HG03108 (cell line): ENCODE measurements at regions not wholly inside any gene's neighbourhood (a gene's known extent, or its start where the extent isn't known, plus 50 kb on each side); places are given as distances from the start of the nearest gene placed in this dataset.

Experiments
- ATAC-seq: cut with Tn5 transposase; IDR thresholded peaks from one replicate; pipeline ENCODE4 v1.9.1; 2021; ENCODE audit warnings: moderate library complexity; ENCODE audit not compliant: unreplicated experiment

DNA sequence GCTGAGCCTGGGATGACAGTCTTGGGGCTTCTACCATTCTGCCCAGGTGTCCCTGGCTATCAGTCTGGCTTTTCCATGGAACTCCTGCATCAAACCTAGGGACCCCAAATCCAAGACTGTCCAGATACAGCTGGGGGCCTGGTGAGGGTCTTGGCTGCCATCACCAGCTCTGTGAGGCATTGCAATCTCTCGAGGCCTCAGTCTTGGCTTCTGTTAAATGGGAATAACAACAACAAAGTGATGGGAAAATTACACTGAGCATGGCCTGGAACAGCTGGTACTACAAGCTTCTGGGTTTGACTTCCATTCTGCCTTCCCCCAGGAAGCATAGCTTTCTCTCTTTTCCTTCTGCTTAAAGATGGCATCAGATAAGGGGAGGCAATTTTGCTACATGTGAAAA is 50.0 kb upstream of the LCTL start:
- no peak for ATAC-seq

GRCh38 chr15:66617137-66618090 is 51.6 kb upstream of the LCTL start:
- ATAC-seq: no peak

GRCh38 chr15:66619152-66619903 is 53.5 kb upstream of the LCTL start:
- no peak for ATAC-seq

DNA sequence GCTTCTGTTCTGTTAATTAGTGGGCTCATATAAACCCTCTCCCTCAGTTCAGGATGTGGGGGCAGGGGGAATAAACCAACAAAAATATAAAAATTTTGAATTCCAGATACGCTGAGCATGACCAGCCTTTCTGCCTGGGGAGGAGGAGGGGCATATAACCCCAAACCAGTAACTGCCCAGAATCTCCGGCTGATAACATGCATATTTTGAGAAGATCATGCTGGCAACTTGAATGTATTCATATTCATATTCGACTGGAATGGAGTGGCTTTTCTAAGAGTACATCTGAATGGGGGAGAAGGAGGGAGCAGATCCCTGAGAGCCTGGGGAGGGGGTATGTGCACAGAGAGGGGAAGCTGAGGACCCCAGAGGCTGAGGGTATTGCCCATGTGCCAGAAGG is 54.5 kb upstream of the LCTL start:
- ATAC-seq: no peak

- no peak for ATAC-seq
Observed at GRCh38 chr15:66620744-66621344, 55.0 kb upstream of the LCTL start.

DNA sequence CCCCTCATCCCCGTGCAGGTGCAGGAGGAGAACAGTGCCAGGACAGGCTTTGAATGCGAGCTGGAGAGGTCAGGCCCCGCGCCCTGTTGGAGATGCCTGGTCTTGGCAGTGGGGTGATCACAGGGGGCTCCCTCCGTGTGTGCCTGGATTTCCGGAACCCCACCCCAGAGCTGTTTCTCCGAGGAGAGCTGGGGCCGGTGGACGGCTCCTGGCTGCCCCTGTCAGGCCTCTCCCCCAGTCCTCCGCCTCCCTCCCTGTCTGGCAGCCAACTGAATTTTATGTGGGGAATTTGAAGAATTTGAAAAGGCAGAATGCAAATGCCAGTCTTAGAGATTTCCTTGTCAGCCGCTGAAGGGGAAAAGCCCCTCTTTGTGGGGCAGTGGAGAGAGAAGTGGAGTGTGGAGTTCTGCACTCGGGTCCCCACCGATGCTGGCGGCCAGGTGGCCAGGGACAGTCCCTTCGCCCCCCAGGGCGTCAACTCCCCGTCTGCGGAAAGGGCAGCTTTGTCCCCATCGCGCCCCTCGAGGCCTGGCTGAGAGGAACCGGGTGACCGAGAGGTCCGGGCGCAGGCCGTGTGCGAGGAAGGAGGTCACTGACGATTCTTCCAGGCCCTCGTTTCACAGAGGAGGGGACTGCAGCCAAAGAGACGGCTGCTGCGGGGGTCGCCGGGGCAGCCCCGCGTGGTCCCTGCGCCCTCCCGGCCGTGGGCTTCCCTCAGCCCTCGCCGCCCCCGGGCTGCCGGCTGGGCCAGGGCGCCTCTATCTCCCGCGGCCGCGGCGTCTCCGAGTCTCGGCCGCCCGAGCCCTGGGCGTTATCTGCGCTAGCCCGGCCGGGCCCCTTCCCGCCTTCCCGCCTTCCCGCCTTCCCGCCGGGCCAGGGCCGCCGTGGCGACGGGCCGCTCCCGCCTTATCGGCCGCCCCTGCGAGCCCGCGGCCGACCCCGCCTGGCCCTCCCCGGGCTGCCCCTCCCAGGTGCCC is 56.0 kb upstream of the LCTL start:
- no peak for ATAC-seq

GRCh38 chr15:66622591-66623022 is 56.8 kb upstream of the LCTL start:
- ATAC-seq: no peak

- ATAC-seq: no peak
Observed at GRCh38 chr15:66623801-66624453, 58.1 kb upstream of the LCTL start.

DNA sequence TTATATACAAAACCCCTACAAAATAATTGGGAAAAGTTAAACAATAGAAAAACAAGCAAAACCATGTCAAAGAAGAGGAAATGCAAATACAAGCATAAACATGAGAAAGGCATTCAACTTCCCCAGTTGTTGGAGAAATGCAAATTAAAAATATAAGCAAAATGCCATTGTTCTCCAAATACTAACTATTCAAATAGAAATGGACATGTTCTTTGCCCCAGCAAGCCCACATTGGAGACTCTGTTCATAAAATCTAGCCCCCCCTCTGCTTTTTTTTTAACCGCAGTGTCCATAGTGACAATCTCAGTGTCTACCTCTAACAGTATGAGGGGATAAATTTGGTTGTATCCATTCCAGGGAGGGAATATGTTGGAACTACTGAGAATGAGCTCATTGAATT is 59.7 kb upstream of the LCTL start:
- no peak for ATAC-seq

- ATAC-seq: no peak
Observed at GRCh38 chr15:66625974-66626373, 60.2 kb upstream of the LCTL start.

- no peak for ATAC-seq
Observed at GRCh38 chr15:66628976-66629723, 63.4 kb upstream of the LCTL start.

DNA sequence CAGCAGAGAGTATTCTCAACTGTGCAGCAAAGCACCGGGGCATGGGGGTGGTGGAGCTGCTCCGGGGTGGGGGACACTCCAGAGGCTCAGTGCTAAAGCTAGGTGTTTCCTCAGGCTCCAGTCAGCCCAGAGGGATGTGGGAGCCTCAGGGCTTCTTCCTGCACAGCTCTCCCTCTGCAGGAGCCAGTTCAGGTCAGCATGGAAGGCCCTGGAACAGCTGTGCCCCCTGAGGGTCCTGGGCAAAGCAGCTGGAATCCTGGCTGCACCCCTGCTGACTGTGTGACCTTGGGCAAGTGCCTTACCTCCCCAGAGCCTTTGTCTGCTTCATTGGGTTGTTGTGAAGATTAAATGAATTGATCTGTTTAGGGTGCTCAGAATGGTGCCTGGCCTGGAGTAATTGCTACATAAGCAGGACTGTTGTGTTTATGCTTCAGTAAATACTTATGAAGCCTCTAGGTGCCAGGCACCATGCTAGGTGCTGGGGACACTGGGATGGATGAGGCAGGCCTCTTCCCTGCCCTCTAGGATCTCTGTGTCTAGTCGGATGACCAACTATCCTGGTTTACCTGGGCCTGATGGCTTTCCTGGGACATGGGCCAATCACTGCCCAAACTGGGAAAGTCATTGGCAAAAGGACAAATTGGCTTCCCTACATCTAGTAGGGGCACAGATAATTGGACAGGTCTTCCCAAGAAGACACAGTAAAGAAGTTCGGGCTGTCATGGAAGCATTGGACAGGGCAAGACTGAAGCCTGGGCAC is 64.2 kb upstream of the LCTL start:
- ATAC-seq: no peak

DNA sequence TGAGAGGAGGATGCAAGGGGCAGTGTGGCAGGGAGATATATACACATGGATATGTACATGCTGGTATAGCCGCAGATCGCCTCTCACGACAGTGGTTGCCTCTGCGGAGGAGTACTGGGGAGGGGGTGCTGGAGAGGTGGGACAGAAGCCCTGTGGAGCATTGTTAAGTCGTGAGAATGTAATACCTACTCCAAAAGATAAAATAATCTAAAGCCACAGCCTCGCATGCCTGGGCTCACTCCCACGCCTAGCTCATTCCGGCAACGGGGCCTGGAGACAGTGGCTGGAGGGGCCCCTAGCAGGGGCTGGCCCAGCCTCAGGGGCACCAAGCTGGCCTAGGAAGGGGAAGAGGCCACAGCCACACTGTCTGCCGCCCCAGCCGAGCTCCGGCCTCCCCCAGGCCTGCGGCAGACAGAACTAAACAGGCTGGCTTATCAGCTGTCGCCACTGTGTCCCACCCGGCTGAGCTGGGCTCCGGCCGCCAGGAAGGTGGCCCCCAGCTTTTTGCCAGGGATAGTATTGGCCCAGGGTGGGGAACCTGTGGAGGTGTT is 65.1 kb upstream of the LCTL start:
- no peak for ATAC-seq

GRCh38 chr15:66631616-66632263 is 65.9 kb upstream of the LCTL start:
- ATAC-seq: no peak

GRCh38 chr15:66633041-66633937 is 67.5 kb upstream of the LCTL start:
- no peak for ATAC-seq

DNA sequence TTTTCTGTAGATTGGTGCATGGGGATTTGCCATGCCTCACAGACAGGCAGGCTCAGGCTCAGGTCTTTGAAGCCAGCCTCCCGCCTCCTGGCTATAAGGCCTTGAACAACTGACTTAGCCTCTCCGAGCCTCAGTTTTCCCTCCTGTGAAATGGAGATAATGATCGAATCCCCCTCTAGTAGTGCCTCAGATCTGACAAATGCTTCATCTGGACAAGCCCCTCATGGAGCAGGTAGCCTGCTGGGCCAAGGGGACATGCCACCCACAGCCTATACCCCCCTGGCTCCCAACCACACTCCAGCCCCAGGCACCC is 68.1 kb upstream of the LCTL start:
- ATAC-seq: no peak

GRCh38 chr15:66634540-66634939 is 67.5 kb upstream of the SMAD6 start:
- ATAC-seq: no peak
